Naive B cell (primary cell): ENCODE measurements at regions not wholly inside any gene's neighbourhood (a gene's known extent, or its start where the extent isn't known, plus 50 kb on each side); places are given as distances from the start of the nearest gene placed in this dataset.

Experiments used
- ATAC-seq, 2 donors: fragments of 150-1000 bp; cut with Tn5 transposase; 2 replicates each; pipeline ENCODE4 v1.10.0; 2021; ENCODE audit warnings: low read depth in 2 of 2, mild to moderate bottlenecking in 2 of 2, moderate library complexity in 2 of 2
- DNase-seq: peaks from one replicate; pipeline ENCODE4 v3.0.0; 2022
- H3K27ac Mint-ChIP-seq, 6 donors: one replicate each; pipeline ENCODE4 v1.8.0; 2020 to 2022; ENCODE audit warnings: mild to moderate bottlenecking in 6 of 6, mixed read lengths in 6 of 6, moderate library complexity in 5 of 6, inconsistent platforms in 2 of 6
- H3K27me3 Mint-ChIP-seq, 3 donors: one replicate each; pipeline ENCODE4 v1.8.0; 2021 to 2022; ENCODE audit warnings: mixed read lengths in 3 of 3, mild to moderate bottlenecking in 1 of 3
- H3K36me3 Mint-ChIP-seq, 2 donors: one replicate each; pipeline ENCODE4 v1.8.0; 2020 to 2022; ENCODE audit warnings: mixed read lengths in 2 of 2, inconsistent platforms in 1 of 2, mild to moderate bottlenecking in 1 of 2
- H3K4me1 Mint-ChIP-seq, 3 donors: one replicate each; pipeline ENCODE4 v1.8.0; 2020 to 2022; ENCODE audit warnings: mixed read lengths in 3 of 3, inconsistent platforms in 1 of 3, mild to moderate bottlenecking in 1 of 3, moderate library complexity in 1 of 3
- H3K4me3 Mint-ChIP-seq, 8 donors: one replicate each; pipeline ENCODE4 v1.8.0; 2020 to 2022; ENCODE audit warnings: mild to moderate bottlenecking in 8 of 8, mixed read lengths in 8 of 8, moderate library complexity in 8 of 8, inconsistent platforms in 2 of 8
- H3K9me3 Mint-ChIP-seq, 7 donors: one replicate each; pipeline ENCODE4 v1.8.0; 2020 to 2022; ENCODE audit warnings: mixed read lengths in 7 of 7, mild to moderate bottlenecking in 5 of 7, inconsistent platforms in 2 of 7, moderate library complexity in 1 of 7

DNA sequence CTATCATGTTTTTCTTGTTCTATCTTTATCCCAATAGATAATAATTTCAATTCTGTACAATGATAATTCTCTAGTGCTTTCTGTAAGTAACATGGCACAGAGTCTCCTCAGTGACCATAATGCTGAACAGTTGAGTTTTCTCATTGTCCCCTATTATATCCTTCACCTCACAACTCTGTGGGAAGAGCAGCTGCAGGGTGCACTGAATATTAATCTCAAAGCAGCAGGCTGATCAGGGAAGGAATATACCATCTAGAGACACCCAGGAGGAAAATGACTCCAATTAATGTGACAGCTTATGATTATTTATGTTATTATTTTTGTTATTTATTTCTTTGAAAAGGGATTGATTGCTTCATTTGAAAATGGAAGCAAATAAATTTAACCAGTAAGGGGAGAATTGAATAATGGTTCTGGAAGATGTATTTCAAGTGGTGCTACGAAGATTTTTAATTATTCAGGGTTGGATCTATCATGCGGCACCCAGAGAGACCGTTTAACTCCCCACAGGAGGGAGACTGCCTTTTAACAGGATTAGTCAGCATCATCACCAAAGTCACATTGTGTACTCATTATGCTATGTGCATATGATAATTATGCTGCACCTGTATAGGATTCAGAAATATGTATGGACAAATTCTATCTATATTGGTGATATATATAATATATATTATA, 1015.7 kb upstream of the GOT2 start:
- ATAC-seq (no peak), DNase-seq (no peak)
- peaks cover 0 to 9% (median 3%) of the 10 kb centered on the region in 7 donors for H3K9me3 Mint-ChIP-seq
- no peaks in the 10 kb centered on the region for H3K36me3 Mint-ChIP-seq
- H3K27ac Mint-ChIP-seq = no peak overlapping the region
- H3K27me3 Mint-ChIP-seq = no peaks in the 10 kb centered on the region
- H3K4me3 Mint-ChIP-seq = no peak overlapping the region
- H3K4me1 Mint-ChIP-seq = no peaks in the 10 kb centered on the region

DNA sequence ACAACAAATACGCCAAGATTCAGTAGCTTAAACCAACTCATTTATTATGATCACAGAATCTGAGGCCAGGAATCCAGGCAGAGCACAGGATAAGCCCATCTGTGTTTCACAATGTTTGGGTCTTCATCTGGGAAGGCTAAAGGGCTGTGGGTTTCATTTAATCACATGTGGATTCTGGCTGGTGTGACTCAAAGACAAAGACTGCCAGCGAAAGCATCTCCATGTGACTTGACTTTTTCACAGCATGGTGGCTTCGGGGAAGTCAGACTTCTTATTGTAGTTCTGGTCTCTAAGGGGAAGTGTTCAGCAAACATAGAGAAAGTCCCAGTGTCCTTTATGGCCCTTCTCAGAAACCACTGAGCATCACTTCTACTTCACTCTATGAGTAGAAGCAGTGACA, 1014.4 kb upstream of the GOT2 start:
- no peaks in the 10 kb centered on the region for H3K27me3 Mint-ChIP-seq
- DNase-seq (no peak), ATAC-seq (no peak)
- no peak overlapping the region for H3K4me3 Mint-ChIP-seq
- H3K27ac Mint-ChIP-seq = no peak overlapping the region
- H3K36me3 Mint-ChIP-seq = no peaks in the 10 kb centered on the region
- no peaks in the 10 kb centered on the region for H3K4me1 Mint-ChIP-seq
- peaks cover 0 to 11% (median 3%) of the 10 kb centered on the region in 7 donors for H3K9me3 Mint-ChIP-seq

DNA sequence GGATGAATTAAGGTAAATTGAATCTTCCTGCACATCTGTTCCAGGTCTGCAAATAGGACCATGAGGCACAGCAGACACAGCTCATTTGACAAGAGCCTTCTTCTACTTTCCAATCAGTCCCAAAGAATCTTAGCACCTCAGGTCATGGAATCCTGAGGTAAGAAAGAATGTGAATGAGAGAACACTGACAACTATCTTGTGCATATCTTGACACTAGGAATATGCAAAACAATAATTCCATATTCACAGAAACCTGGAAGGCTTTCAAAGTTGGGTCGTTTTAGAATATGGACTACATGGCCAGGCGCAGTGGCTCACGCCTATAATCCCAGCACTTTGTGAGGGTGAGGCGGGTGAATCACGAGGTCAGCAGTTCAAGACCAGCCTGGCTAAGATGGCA, 1009.4 kb upstream of the GOT2 start:
- H3K4me1 Mint-ChIP-seq = no peaks in the 10 kb centered on the region
- no peak overlapping the region for H3K4me3 Mint-ChIP-seq
- H3K27ac Mint-ChIP-seq = no peak overlapping the region
- no peak for DNase-seq
- H3K36me3 Mint-ChIP-seq = no peaks in the 10 kb centered on the region
- H3K9me3 Mint-ChIP-seq = peaks cover 0 to 11% (median 2%) of the 10 kb centered on the region in 7 donors
- no peaks in the 10 kb centered on the region for H3K27me3 Mint-ChIP-seq
- ATAC-seq = no peak

DNA sequence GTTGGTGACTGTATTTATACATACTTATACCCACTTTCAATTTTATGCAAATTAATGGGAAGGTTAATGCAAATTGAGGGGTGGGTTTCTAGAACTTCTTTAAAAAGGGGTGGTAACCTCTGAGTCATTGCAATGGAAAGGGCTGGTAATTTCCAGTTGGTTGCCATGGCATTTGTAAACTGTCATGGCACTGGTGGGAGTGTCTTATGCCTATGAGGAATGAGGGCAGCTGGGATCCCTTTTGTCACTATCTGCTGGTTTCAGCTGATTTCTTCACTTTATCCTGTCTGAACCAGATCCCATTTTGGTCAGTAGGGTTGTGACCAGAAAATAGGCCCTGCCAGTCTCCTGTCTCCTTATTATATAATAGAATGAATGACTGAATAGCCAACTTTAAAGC, 1006.7 kb upstream of the GOT2 start:
- no peak for ATAC-seq
- peaks cover 0 to 11% (median 4%) of the 10 kb centered on the region in 7 donors for H3K9me3 Mint-ChIP-seq
- no peak overlapping the region for H3K27ac Mint-ChIP-seq
- no peaks in the 10 kb centered on the region for H3K36me3 Mint-ChIP-seq
- H3K27me3 Mint-ChIP-seq = no peaks in the 10 kb centered on the region
- no peaks in the 10 kb centered on the region for H3K4me1 Mint-ChIP-seq
- no peak overlapping the region for H3K4me3 Mint-ChIP-seq
- no peak for DNase-seq

DNA sequence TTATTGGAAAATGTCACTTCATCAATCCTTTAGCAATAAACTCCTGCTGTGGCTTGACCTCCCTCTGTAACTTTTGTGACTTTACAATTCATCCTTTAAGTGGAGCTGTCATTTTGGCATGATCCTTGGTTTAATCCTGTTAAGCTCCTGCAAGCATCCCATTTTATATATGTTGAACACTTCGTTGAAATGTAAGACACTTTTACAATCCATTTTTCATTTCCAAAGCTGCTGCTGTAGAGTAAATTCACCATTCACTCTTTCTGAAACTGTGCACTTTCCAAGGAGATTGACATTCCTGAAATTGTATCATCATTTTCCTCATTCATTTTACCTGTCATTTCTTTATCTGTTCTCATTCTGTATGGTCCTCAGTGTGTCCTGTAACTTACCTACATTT, 1003.2 kb upstream of the GOT2 start:
- ATAC-seq (no peak), DNase-seq (no peak)
- no peaks in the 10 kb centered on the region for H3K27me3 Mint-ChIP-seq
- H3K36me3 Mint-ChIP-seq = no peaks in the 10 kb centered on the region
- H3K4me3 Mint-ChIP-seq = no peak overlapping the region
- H3K27ac Mint-ChIP-seq = no peak overlapping the region
- H3K9me3 Mint-ChIP-seq = peaks cover 0 to 9% (median 3%) of the 10 kb centered on the region in 7 donors
- no peaks in the 10 kb centered on the region for H3K4me1 Mint-ChIP-seq

DNA sequence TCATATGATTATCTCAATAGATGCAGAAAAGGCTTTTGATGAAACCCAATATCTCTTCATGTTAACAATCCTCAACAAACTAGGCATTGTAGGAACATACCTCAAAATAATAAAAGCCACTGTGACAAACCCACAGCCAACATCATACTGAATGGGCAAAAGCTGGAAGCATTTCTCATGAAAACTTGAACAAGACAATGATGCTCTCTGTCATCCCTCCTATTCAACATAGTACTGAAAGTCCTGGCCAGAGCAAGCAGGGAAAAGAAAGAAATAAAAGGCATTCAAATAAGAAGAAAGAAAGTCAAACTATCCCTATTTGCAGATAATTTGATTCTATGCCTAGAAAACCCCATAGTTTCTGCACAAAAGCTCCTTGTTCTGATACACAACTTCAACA, 999.2 kb upstream of the GOT2 start:
- Mint-ChIP-seq H3K9me3 (peaks cover 0 to 16% (median 7%) of the 10 kb centered on the region in 7 donors), H3K4me3 (no peak overlapping the region), H3K4me1 (no peaks in the 10 kb centered on the region), H3K36me3 (no peaks in the 10 kb centered on the region), H3K27ac (no peak overlapping the region), H3K27me3 (no peaks in the 10 kb centered on the region)
- ATAC-seq (no peak), DNase-seq (no peak)

- Mint-ChIP-seq H3K4me3 (no peak overlapping the region), H3K27me3 (no peaks in the 10 kb centered on the region), H3K4me1 (no peaks in the 10 kb centered on the region), H3K36me3 (no peaks in the 10 kb centered on the region), H3K27ac (no peak overlapping the region), H3K9me3 (peaks cover 2 to 15% (median 8%) of the 10 kb centered on the region in 7 donors)
- DNase-seq (no peak), ATAC-seq (no peak)
Observed at GRCh38 chr16:59729613-59730012, 995.5 kb upstream of the GOT2 start.

- Mint-ChIP-seq H3K9me3 (peaks cover 0 to 5% (median 0%) of the 10 kb centered on the region in 7 donors), H3K27ac (no peak overlapping the region), H3K4me3 (no peak overlapping the region), H3K36me3 (no peaks in the 10 kb centered on the region), H3K4me1 (no peaks in the 10 kb centered on the region), H3K27me3 (no peaks in the 10 kb centered on the region)
- DNase-seq (no peak), ATAC-seq (no peak)
Observed at GRCh38 chr16:59719121-59719520, 985.0 kb upstream of the GOT2 start.

DNA sequence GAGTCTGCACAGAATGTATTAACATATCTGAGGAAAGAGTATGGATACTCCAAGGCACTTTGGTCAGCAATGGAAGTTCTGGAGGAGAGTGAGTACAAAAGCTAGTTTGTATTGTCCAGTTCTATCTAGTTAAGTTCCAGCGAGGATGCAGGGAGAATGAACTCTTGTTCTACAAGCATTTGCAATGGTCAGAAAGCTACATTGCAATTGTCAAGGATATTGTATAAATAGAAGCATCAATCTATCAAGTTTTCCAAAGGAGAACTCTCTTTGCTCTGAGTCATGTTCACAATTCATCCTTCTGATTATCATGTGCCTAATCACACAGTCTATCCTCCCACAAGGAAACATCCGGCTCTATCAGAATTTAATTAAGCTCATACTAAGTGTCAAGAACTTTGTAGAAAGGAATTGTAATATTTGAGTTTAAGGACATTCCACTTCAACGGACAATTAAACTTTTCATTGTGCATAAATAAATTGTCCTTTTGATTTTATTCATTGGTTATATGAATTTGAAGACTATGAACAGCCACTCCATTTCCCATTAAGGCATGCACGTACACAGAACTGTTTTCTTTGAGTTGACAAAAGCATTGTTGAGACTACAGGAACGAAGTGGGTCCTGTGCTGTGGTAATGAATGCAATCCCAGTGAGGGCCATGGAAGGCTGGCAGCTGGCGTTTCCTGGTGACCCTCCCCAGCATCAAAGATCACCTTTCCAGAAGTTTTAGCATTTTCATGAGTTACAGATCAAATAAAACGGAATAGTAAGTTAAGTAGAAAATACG, 973.5 kb upstream of the GOT2 start:
- Mint-ChIP-seq H3K36me3 (no peaks in the 10 kb centered on the region), H3K9me3 (peaks cover 0 to 17% (median 0%) of the 10 kb centered on the region in 7 donors), H3K4me1 (no peaks in the 10 kb centered on the region), H3K27me3 (no peaks in the 10 kb centered on the region), H3K4me3 (no peak overlapping the region), H3K27ac (no peak overlapping the region)
- ATAC-seq = no peak
- DNase-seq = no peak

DNA sequence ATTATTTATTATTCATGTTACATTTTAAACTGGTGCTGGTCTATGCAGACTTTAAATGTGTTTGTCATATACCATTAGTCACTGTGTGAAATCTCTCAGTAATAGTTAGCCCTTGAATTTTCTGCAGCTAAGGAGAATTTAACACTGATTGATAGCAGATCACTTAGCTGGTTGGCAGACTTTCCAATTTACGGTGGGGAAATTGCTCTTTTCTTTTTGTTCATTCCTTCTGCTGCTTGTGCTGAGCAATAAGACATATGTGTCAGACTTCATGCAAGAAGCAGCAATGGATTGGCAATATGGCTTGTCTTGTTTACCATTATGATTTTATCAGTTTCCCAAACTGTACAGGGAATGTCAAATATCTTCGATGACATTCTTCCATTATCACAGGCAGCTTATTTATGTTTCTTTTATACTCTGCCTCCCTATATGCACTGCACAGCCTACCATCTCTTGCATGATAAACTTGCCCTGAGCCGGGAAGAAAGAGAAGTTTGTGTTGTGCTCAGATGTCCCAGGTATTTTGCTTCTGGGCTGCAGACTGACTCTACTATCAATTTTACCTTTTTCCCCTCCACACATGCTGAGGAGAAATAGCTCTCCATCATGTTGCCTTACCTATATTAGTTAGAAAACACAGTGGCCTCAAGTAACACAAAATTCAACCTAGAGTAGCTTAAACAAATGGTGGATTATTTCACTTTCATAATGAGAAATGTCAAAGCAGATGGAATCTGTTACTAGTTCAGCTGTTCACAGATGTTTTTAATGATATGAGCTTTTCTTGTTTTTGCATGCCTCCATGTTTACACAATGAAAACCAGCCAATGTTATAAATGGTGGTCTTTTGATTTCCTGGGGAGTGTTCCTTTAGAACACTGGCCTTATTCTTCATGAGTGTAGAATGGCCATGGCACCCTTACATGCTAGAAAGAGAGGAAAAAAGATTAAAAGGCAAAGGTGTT, 968.1 kb upstream of the GOT2 start:
- DNase-seq = no peak
- Mint-ChIP-seq H3K4me1 (no peaks in the 10 kb centered on the region), H3K36me3 (no peaks in the 10 kb centered on the region), H3K9me3 (peaks cover 0 to 5% (median 0%) of the 10 kb centered on the region in 7 donors), H3K27me3 (no peaks in the 10 kb centered on the region), H3K4me3 (no peak overlapping the region), H3K27ac (no peak overlapping the region)
- no peak for ATAC-seq

- ATAC-seq (no peak), DNase-seq (no peak)
- no peaks in the 10 kb centered on the region for H3K4me1 Mint-ChIP-seq
- no peak overlapping the region for H3K4me3 Mint-ChIP-seq
- no peak overlapping the region for H3K27ac Mint-ChIP-seq
- no peaks in the 10 kb centered on the region for H3K27me3 Mint-ChIP-seq
- H3K9me3 Mint-ChIP-seq = peaks cover 0 to 11% (median 6%) of the 10 kb centered on the region in 7 donors
- no peaks in the 10 kb centered on the region for H3K36me3 Mint-ChIP-seq
Observed at GRCh38 chr16:59699786-59700185, 965.7 kb upstream of the GOT2 start.

- ATAC-seq = no peak
- Mint-ChIP-seq H3K9me3 (peaks cover 0 to 15% (median 8%) of the 10 kb centered on the region in 7 donors), H3K36me3 (no peaks in the 10 kb centered on the region), H3K27ac (no peak overlapping the region), H3K4me1 (no peaks in the 10 kb centered on the region), H3K27me3 (no peaks in the 10 kb centered on the region), H3K4me3 (no peak overlapping the region)
- DNase-seq = no peak
Observed at GRCh38 chr16:59698346-59699020, 964.4 kb upstream of the GOT2 start.

GRCh38 chr16:59697761-59698160, 963.6 kb upstream of the GOT2 start:
- Mint-ChIP-seq H3K4me1 (no peaks in the 10 kb centered on the region), H3K27ac (no peak overlapping the region), H3K27me3 (no peaks in the 10 kb centered on the region), H3K36me3 (no peaks in the 10 kb centered on the region), H3K4me3 (no peak overlapping the region), H3K9me3 (peaks cover 0 to 15% (median 8%) of the 10 kb centered on the region in 7 donors)
- DNase-seq = no peak
- ATAC-seq = no peak
